ENCODE measurements at regions not wholly inside any gene's neighbourhood (a gene's known extent, or its start where the extent isn't known, plus 50 kb on each side); places are given as distances from the start of the nearest gene placed in this dataset.

DNA sequence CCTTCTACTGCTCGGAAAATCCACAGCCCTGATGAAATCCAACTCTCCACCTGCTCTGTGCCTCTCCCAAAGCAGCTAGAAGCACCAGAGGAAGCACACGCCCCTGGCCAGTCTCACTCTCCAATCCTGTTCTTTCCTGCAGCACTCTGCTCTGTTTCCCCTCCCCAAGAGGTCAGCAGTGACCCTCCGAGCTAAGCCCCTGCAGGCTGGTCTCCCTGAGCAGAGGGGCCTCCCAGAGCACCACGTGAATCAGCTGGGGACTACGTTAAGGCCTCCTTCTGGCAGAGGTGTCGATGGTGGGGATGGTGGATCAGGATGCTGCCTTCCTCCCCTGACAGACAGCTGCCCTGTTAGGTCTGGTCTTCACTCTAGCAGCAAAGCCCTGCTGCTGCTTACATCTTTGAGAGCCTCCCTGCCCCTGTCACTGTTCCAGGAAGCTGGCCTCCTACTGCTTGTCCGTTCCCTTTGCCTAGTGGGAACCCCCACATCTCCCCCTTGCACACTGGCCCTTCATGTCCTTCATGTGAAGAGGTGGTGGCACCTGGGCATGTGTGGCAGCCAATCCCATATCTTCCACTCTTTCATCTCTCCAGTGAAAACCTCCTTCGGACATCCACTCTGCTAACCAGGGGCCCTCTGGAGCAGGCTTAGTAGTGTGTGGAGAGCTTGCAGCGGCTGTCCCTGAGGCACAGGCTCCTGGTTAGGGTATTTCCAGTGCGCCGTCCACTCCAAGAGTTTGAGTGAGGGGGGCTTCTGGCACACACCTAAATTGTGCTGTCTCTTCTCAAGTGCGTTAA lies 307.5 kb upstream of the HS6ST1 start:
- intact Hi-C loops (cut with micrococcal nuclease) = no loop called here
- H3K4me2 ChIP-seq (ENCODE audit: low read length) = no peak overlapping the region

GRCh38 chr2:128626760-128627511 lies 308.3 kb upstream of the HS6ST1 start:
- Histone ChIP-seq H3K27me3 (ENCODE audit: low read length) (peaks cover 47% of the 10 kb centered on the region), H3K79me2 (ENCODE audit: low read length) (no peaks in the 10 kb centered on the region), H3K27ac (ENCODE audit: low read length) (no peak overlapping the region), H3F3A (ENCODE audit: low read length, unreplicated experiment) (no peaks in the 10 kb centered on the region), H3K9me3 (ENCODE audit: low read length) (no peaks in the 10 kb centered on the region), H2AFZ (ENCODE audit: low read length) (no peak overlapping the region), H4K20me1 (ENCODE audit: low read length) (no peaks in the 10 kb centered on the region), H3K36me3 (ENCODE audit: low read depth, low read length) (no peaks in the 10 kb centered on the region), H3K9ac (ENCODE audit: low read length) (no peak overlapping the region), H3K4me3 (ENCODE audit: low read length) (no peak overlapping the region), H3K9me2 (replicated peaks; ENCODE audit: low read length) (no peaks in the 10 kb centered on the region), H3K4me1 (ENCODE audit: insufficient read depth, low read length) (peaks cover 12% of the 10 kb centered on the region), H3K4me2 (ENCODE audit: low read length) (no peak overlapping the region)
- TF ChIP-seq, protein P1, sequence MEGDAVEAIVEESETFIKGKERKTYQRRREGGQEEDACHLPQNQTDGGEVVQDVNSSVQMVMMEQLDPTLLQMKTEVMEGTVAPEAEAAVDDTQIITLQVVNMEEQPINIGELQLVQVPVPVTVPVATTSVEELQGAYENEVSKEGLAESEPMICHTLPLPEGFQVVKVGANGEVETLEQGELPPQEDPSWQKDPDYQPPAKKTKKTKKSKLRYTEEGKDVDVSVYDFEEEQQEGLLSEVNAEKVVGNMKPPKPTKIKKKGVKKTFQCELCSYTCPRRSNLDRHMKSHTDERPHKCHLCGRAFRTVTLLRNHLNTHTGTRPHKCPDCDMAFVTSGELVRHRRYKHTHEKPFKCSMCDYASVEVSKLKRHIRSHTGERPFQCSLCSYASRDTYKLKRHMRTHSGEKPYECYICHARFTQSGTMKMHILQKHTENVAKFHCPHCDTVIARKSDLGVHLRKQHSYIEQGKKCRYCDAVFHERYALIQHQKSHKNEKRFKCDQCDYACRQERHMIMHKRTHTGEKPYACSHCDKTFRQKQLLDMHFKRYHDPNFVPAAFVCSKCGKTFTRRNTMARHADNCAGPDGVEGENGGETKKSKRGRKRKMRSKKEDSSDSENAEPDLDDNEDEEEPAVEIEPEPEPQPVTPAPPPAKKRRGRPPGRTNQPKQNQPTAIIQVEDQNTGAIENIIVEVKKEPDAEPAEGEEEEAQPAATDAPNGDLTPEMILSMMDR (conservative IDR thresholded peaks at IDR 0.05; ENCODE audit: low read depth, low read length) = no peak
- TF ChIP-seq EZH2 (IDR thresholded peaks at IDR 0.05; ENCODE audit: low read length, unreplicated experiment) = no peak
- TF ChIP-seq EZH2phosphoT487 (IDR thresholded peaks at IDR 0.05; ENCODE audit: borderline replicate concordance, low read length) = no peak
- ChIA-PET POLR2A (ENCODE audit: unreplicated experiment) (no interaction called here), CTCF (no interaction called here)
- intact Hi-C loops (cut with micrococcal nuclease) = no loop called here
- peak; percentile 36 for DNase-seq
- BruUV-seq (replicated peaks) = no TSS peak
- ATAC-seq = no peak

More for the DNA sequence above, 307.5 kb upstream of the HS6ST1 start:
- no peaks in the 10 kb centered on the region for H3K79me2 ChIP-seq (ENCODE audit: low read length)
- H3K9me2 ChIP-seq (replicated peaks; ENCODE audit: low read length) = no peaks in the 10 kb centered on the region
- H3K9me3 ChIP-seq (ENCODE audit: low read length) = no peaks in the 10 kb centered on the region
- ATAC-seq (no peak), DNase-seq (no peak)
- peaks cover 12% of the 10 kb centered on the region for H3K4me1 ChIP-seq (ENCODE audit: insufficient read depth, low read length)
- no peaks in the 10 kb centered on the region for H3K36me3 ChIP-seq (ENCODE audit: low read depth, low read length)
- H3F3A ChIP-seq (ENCODE audit: low read length, unreplicated experiment) = no peaks in the 10 kb centered on the region
- H3K27ac ChIP-seq (ENCODE audit: low read length) = no peak overlapping the region
- H3K9ac ChIP-seq (ENCODE audit: low read length) = no peak overlapping the region
- BruUV-seq (replicated peaks) = no TSS peak
- H2AFZ ChIP-seq (ENCODE audit: low read length) = no peak overlapping the region
- H3K27me3 ChIP-seq (ENCODE audit: low read length) = peaks cover 40% of the 10 kb centered on the region
- ChIA-PET POLR2A (ENCODE audit: unreplicated experiment) (no interaction called here), CTCF (no interaction called here)
- no peaks in the 10 kb centered on the region for H4K20me1 ChIP-seq (ENCODE audit: low read length)
- TF ChIP-seq, protein P1 (conservative IDR thresholded peaks at IDR 0.05; ENCODE audit: low read depth, low read length) = no peak
- TF ChIP-seq EZH2 (IDR thresholded peaks at IDR 0.05; ENCODE audit: low read length, unreplicated experiment) (no peak), EZH2phosphoT487 (IDR thresholded peaks at IDR 0.05; ENCODE audit: borderline replicate concordance, low read length) (no peak)
- no peak overlapping the region for H3K4me3 ChIP-seq (ENCODE audit: low read length)

- TF ChIP-seq EZH2phosphoT487 (IDR thresholded peaks at IDR 0.05; ENCODE audit: borderline replicate concordance, low read length) (no peak), EZH2 (IDR thresholded peaks at IDR 0.05; ENCODE audit: low read length, unreplicated experiment) (no peak)
- TF ChIP-seq, protein P1 (conservative IDR thresholded peaks at IDR 0.05; ENCODE audit: low read depth, low read length) = no peak
- Histone ChIP-seq H3K79me2 (ENCODE audit: low read length) (no peaks in the 10 kb centered on the region), H3K4me2 (ENCODE audit: low read length) (no peak overlapping the region), H4K20me1 (ENCODE audit: low read length) (no peaks in the 10 kb centered on the region), H3K4me3 (ENCODE audit: low read length) (no peak overlapping the region), H3K27me3 (ENCODE audit: low read length) (peaks cover 60% of the 10 kb centered on the region), H3K9me3 (ENCODE audit: low read length) (no peaks in the 10 kb centered on the region), H3F3A (ENCODE audit: low read length, unreplicated experiment) (no peaks in the 10 kb centered on the region), H3K9me2 (replicated peaks; ENCODE audit: low read length) (no peaks in the 10 kb centered on the region), H3K9ac (ENCODE audit: low read length) (no peak overlapping the region), H3K4me1 (ENCODE audit: insufficient read depth, low read length) (peaks cover 12% of the 10 kb centered on the region), H2AFZ (ENCODE audit: low read length) (no peak overlapping the region), H3K36me3 (ENCODE audit: low read depth, low read length) (no peaks in the 10 kb centered on the region), H3K27ac (ENCODE audit: low read length) (no peak overlapping the region)
- intact Hi-C loops (cut with micrococcal nuclease) = no loop called here
- ChIA-PET CTCF (no interaction called here), POLR2A (ENCODE audit: unreplicated experiment) (no interaction called here)
- no peak for ATAC-seq
- no peak for DNase-seq
- BruUV-seq (replicated peaks) = no TSS peak
Observed at GRCh38 chr2:128628206-128628605, 309.5 kb upstream of the HS6ST1 start.
